ENCODE measurements at regions not wholly inside any gene's neighbourhood (a gene's known extent, or its start where the extent isn't known, plus 50 kb on each side); places are given as distances from the start of the nearest gene placed in this dataset.

- no peak overlapping the region for H3K9ac ChIP-seq (ENCODE audit: low read depth, low read length)
- H3K9me3 ChIP-seq (ENCODE audit: control insufficient read depth, insufficient read depth, low read length), result no peaks in the 10 kb centered on the region
- H3K36me3 ChIP-seq (ENCODE audit: control insufficient read depth, insufficient read depth, low read length), result no peaks in the 10 kb centered on the region
- peaks cover 3% of the 10 kb centered on the region; the same call in 1 of the 2 replicates for H3K4me1 ChIP-seq (ENCODE audit: control insufficient read depth, insufficient read depth, low read length)
- H3K27me3 ChIP-seq (ENCODE audit: control insufficient read depth, insufficient read depth, low read length), result no peaks in the 10 kb centered on the region
- no peak overlapping the region for H3K4me3 ChIP-seq (ENCODE audit: low read depth, low read length)
- no peak overlapping the region for H3K27ac ChIP-seq (ENCODE audit: low read depth, low read length)
Observed at GRCh38 chr2:145029081-145029480, 509.2 kb upstream of the ZEB2 start.

DNA sequence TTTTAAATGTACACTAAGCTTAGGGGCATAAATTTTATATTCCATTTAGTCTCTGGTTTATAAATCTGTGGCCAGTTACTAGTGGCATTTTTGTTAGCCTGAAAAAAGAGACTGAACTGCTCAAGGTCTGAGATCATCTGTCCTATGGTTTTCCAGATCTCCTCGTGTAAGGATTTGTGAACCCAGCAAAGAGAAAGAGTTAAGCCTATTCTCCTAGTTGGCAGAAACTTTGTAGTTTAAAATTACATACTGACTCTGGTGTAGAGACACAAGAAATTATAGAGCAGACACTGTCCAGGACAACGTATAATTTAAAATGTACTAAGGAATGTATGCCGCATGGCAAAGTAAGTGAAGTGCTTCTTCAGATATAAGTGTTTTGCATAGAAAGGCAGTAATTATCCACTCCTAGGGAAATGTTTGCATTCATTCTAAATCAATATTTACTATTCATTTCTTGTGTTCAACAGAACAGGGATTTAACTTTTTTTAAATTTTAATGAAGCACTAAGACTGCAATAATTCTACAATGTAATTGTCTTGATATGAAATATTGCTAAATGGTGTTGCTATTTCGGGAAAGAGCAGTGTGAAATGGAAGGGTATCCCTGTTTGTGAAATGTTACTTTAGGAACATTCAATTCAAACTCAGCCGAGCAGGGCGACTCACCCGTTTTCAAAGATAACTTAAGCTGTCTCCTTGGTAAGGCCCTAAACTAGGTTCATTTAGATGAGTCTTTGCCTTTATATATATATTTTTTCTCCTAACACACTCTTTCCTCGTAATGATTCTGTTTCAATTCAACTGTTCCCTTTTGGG, 508.4 kb upstream of the ZEB2 start:
- no peaks in the 10 kb centered on the region for H3K9me3 ChIP-seq (ENCODE audit: control insufficient read depth, insufficient read depth, low read length)
- peaks cover 4% of the 10 kb centered on the region; the same call in 1 of the 2 replicates for H3K4me1 ChIP-seq (ENCODE audit: control insufficient read depth, insufficient read depth, low read length)
- H3K27me3 ChIP-seq (ENCODE audit: control insufficient read depth, insufficient read depth, low read length), result no peaks in the 10 kb centered on the region
- H3K9ac ChIP-seq (ENCODE audit: low read depth, low read length), result no peak overlapping the region
- H3K4me3 ChIP-seq (ENCODE audit: low read depth, low read length), result no peak overlapping the region
- no peaks in the 10 kb centered on the region for H3K36me3 ChIP-seq (ENCODE audit: control insufficient read depth, insufficient read depth, low read length)
- H3K27ac ChIP-seq (ENCODE audit: low read depth, low read length), result no peak overlapping the region

DNA sequence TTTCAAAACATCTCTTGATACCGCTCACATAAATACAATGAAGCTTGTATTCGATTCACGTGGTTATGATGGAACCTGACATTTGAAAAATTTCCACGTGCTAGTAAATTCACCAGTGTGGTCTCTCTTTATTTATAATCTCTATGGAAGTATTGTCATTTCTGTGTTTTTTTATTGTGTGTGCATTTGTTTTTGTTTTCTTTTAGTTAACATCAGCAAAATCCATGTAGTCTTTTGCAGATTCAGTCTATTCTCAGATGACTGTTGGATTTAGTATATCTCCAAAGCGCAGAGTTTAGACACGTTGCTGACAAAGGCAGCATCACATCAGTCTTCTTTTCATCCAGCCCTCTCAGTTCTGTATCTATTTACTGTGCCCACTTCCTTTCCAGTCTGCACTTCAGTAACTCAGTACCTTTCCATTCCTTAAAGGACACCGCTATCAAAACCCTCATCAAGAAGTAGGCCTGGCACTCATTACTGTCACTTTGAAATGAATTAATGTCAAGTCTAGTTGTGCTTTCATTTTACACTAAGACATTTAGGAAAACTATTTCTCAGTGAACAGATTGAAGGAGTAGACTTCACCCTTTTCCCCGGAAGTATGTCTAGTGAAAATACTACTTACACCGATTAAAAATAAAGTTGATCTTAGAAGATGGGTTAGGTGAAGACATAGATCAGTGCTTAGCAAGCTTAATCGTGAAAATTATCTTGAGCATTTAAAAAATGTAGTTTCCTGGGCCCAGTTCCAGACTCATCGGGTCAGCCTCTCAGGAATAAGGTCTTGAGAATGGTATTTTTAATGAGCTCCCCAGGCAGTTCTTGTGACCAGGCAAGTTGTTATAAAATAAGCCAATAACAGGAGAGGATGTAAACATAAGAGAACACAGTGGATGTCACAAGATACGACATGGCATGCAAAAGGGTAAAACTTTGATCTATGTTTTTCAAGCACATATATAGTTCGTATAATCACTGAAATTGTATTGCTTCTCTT, 506.8 kb upstream of the ZEB2 start:
- Histone ChIP-seq H3K9me3 (ENCODE audit: control insufficient read depth, insufficient read depth, low read length) (no peaks in the 10 kb centered on the region), H3K9ac (ENCODE audit: low read depth, low read length) (no peak overlapping the region), H3K27me3 (ENCODE audit: control insufficient read depth, insufficient read depth, low read length) (no peaks in the 10 kb centered on the region), H3K27ac (ENCODE audit: low read depth, low read length) (no peak overlapping the region), H3K4me1 (ENCODE audit: control insufficient read depth, insufficient read depth, low read length) (peaks cover 13% of the 10 kb centered on the region), H3K36me3 (ENCODE audit: control insufficient read depth, insufficient read depth, low read length) (no peaks in the 10 kb centered on the region), H3K4me3 (ENCODE audit: low read depth, low read length) (no peak overlapping the region)

DNA sequence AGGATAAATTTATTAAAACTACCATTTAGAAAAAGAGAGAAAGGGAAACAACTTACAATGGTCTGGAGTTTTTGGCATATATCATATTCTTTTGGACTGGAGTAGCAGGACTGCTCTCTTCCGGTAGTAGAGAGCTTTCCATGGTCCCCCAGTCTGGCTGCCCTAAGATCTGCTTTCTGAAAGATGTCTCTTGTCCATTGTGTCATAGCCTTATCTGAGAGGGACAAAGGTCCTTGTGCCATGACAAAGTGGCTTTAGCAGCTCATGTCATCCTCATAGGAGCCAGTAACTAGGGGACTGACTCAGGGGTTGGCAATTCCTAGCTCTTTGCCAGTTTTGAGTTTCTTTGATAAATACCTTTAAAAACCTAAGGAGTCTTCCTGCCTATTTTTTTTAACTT, 505.5 kb upstream of the ZEB2 start:
- Histone ChIP-seq H3K4me3 (ENCODE audit: low read depth, low read length) (no peak overlapping the region), H3K27me3 (ENCODE audit: control insufficient read depth, insufficient read depth, low read length) (no peaks in the 10 kb centered on the region), H3K27ac (ENCODE audit: low read depth, low read length) (no peak overlapping the region), H3K36me3 (ENCODE audit: control insufficient read depth, insufficient read depth, low read length) (no peaks in the 10 kb centered on the region), H3K9ac (ENCODE audit: low read depth, low read length) (no peak overlapping the region), H3K4me1 (ENCODE audit: control insufficient read depth, insufficient read depth, low read length) (peaks cover 13% of the 10 kb centered on the region), H3K9me3 (ENCODE audit: control insufficient read depth, insufficient read depth, low read length) (no peaks in the 10 kb centered on the region)

GRCh38 chr2:145023334-145023934, 503.5 kb upstream of the ZEB2 start:
- Histone ChIP-seq H3K27me3 (ENCODE audit: control insufficient read depth, insufficient read depth, low read length) (no peaks in the 10 kb centered on the region), H3K4me3 (ENCODE audit: low read depth, low read length) (no peak overlapping the region), H3K9ac (ENCODE audit: low read depth, low read length) (no peak overlapping the region), H3K4me1 (ENCODE audit: control insufficient read depth, insufficient read depth, low read length) (peaks cover 13% of the 10 kb centered on the region), H3K27ac (ENCODE audit: low read depth, low read length) (no peak overlapping the region), H3K36me3 (ENCODE audit: control insufficient read depth, insufficient read depth, low read length) (no peaks in the 10 kb centered on the region), H3K9me3 (ENCODE audit: control insufficient read depth, insufficient read depth, low read length) (no peaks in the 10 kb centered on the region)

DNA sequence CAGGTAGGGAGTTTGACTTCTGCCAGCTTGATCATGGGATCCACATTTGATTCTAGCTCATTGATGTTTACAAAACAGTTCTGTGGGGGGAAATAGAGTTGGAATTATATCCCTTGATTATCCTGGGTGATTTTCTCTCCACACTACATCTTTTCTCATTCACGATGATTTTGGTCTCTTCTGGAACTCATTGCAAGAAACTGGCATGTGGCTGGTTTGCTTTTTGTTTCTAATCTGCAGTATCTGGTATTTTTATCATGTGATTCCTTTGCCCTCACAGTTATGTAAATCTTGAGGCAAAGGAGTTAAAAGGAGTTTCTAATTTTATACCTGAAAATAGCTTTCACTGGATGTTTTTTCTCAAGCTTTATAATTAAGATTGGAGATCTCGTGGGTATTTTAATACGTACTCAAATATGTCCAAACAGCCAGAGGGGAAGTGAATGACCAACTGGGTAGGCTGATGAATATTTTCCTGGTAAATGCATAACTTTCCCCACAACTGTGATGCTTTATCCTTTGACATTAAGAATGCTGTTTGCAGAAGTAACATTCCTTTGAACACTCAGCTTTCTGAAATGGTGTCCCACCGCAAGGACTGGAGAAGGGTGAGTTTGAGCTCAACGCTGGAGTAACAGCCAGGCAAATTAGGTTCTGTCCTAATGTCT, 502.9 kb upstream of the ZEB2 start:
- Histone ChIP-seq H3K27ac (ENCODE audit: low read depth, low read length) (no peak overlapping the region), H3K27me3 (ENCODE audit: control insufficient read depth, insufficient read depth, low read length) (no peaks in the 10 kb centered on the region), H3K9ac (ENCODE audit: low read depth, low read length) (no peak overlapping the region), H3K9me3 (ENCODE audit: control insufficient read depth, insufficient read depth, low read length) (no peaks in the 10 kb centered on the region), H3K36me3 (ENCODE audit: control insufficient read depth, insufficient read depth, low read length) (no peaks in the 10 kb centered on the region), H3K4me1 (ENCODE audit: control insufficient read depth, insufficient read depth, low read length) (peaks cover 13% of the 10 kb centered on the region), H3K4me3 (ENCODE audit: low read depth, low read length) (no peak overlapping the region)

DNA sequence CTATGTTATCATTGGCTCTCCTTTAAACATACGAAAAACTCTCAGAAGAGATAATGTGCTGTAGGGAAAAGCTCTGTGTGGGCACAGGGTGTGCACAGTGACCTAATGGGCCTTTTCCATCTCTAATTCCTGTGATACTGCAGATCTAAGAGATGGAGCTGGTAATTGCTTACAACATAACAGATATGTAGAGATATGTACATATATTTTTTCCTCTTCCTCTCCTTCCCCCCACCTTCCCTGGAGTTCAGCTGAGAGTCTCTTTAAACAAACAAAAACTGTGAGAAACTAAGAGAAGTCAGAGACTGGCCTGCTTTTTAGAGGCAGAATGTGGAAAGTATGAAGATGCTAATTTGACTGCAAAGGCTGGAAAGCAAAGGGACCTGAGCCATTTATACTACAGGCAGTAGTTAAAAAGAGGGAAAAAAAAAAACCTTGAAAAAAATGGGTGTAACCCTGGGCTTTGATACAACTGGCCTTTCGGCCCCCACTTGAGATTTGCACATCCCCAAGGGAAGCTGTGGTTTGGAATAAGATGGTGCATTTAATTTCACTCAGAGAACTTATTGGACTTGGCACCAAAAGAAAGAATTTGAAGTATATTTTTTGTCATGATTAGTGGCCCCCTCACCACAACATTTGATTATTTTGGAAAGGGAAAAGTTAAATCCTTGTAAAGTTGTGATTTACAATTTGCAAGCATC, 502.2 kb upstream of the ZEB2 start:
- H3K27ac ChIP-seq (ENCODE audit: low read depth, low read length), result no peak overlapping the region
- no peak overlapping the region for H3K9ac ChIP-seq (ENCODE audit: low read depth, low read length)
- H3K4me1 ChIP-seq (ENCODE audit: control insufficient read depth, insufficient read depth, low read length), result peaks cover 13% of the 10 kb centered on the region
- no peak overlapping the region for H3K4me3 ChIP-seq (ENCODE audit: low read depth, low read length)
- H3K27me3 ChIP-seq (ENCODE audit: control insufficient read depth, insufficient read depth, low read length), result no peaks in the 10 kb centered on the region
- H3K9me3 ChIP-seq (ENCODE audit: control insufficient read depth, insufficient read depth, low read length), result no peaks in the 10 kb centered on the region
- no peaks in the 10 kb centered on the region for H3K36me3 ChIP-seq (ENCODE audit: control insufficient read depth, insufficient read depth, low read length)

- Histone ChIP-seq H3K9me3 (ENCODE audit: control insufficient read depth, insufficient read depth, low read length) (no peaks in the 10 kb centered on the region), H3K4me1 (ENCODE audit: control insufficient read depth, insufficient read depth, low read length) (peaks cover 13% of the 10 kb centered on the region), H3K36me3 (ENCODE audit: control insufficient read depth, insufficient read depth, low read length) (no peaks in the 10 kb centered on the region), H3K4me3 (ENCODE audit: low read depth, low read length) (no peak overlapping the region), H3K27me3 (ENCODE audit: control insufficient read depth, insufficient read depth, low read length) (no peaks in the 10 kb centered on the region), H3K27ac (ENCODE audit: low read depth, low read length) (no peak overlapping the region), H3K9ac (ENCODE audit: low read depth, low read length) (no peak overlapping the region)
Observed at GRCh38 chr2:145020694-145021093, 500.8 kb upstream of the ZEB2 start.

- Histone ChIP-seq H3K4me3 (ENCODE audit: low read depth, low read length) (no peak overlapping the region), H3K9me3 (ENCODE audit: control insufficient read depth, insufficient read depth, low read length) (no peaks in the 10 kb centered on the region), H3K4me1 (ENCODE audit: control insufficient read depth, insufficient read depth, low read length) (peaks cover 13% of the 10 kb centered on the region), H3K36me3 (ENCODE audit: control insufficient read depth, insufficient read depth, low read length) (no peaks in the 10 kb centered on the region), H3K27me3 (ENCODE audit: control insufficient read depth, insufficient read depth, low read length) (no peaks in the 10 kb centered on the region), H3K27ac (ENCODE audit: low read depth, low read length) (no peak overlapping the region), H3K9ac (ENCODE audit: low read depth, low read length) (no peak overlapping the region)
Observed at GRCh38 chr2:145020139-145020538, 500.2 kb upstream of the ZEB2 start.

GRCh38 chr2:145018502-145018901, 498.6 kb upstream of the ZEB2 start:
- H3K27me3 ChIP-seq (ENCODE audit: control insufficient read depth, insufficient read depth, low read length), result no peaks in the 10 kb centered on the region
- no peaks in the 10 kb centered on the region for H3K9me3 ChIP-seq (ENCODE audit: control insufficient read depth, insufficient read depth, low read length)
- no peak overlapping the region for H3K4me3 ChIP-seq (ENCODE audit: low read depth, low read length)
- H3K27ac ChIP-seq (ENCODE audit: low read depth, low read length), result no peak overlapping the region
- H3K4me1 ChIP-seq (ENCODE audit: control insufficient read depth, insufficient read depth, low read length), result peaks cover 13% of the 10 kb centered on the region
- H3K36me3 ChIP-seq (ENCODE audit: control insufficient read depth, insufficient read depth, low read length), result no peaks in the 10 kb centered on the region
- no peak overlapping the region for H3K9ac ChIP-seq (ENCODE audit: low read depth, low read length)

Data from HUES48 (cell line).